GM12864 (cell line): ENCODE measurements at regions not wholly inside any gene's neighbourhood (a gene's known extent, or its start where the extent isn't known, plus 50 kb on each side); places are given as distances from the start of the nearest gene placed in this dataset.

Source experiments
- DNase-seq: peaks from one replicate; pipeline ENCODE4 v3.0.0-alpha.2; 2011; ENCODE audit warnings: low read depth
- H3K4me3 ChIP-seq: 2 replicates; pipeline ENCODE4 v1.5.1; 2011; ENCODE audit warnings: mild to moderate bottlenecking, low read depth, low read length, control low read depth
- CTCF ChIP-seq: IDR thresholded peaks from 2 replicates; pipeline ENCODE4 v1.5.1; 2011; ENCODE audit warnings: low read depth, mild to moderate bottlenecking, moderate library complexity, low read length, control low read depth, inconsistent platforms; ENCODE audit errors: missing control alignments

DNA sequence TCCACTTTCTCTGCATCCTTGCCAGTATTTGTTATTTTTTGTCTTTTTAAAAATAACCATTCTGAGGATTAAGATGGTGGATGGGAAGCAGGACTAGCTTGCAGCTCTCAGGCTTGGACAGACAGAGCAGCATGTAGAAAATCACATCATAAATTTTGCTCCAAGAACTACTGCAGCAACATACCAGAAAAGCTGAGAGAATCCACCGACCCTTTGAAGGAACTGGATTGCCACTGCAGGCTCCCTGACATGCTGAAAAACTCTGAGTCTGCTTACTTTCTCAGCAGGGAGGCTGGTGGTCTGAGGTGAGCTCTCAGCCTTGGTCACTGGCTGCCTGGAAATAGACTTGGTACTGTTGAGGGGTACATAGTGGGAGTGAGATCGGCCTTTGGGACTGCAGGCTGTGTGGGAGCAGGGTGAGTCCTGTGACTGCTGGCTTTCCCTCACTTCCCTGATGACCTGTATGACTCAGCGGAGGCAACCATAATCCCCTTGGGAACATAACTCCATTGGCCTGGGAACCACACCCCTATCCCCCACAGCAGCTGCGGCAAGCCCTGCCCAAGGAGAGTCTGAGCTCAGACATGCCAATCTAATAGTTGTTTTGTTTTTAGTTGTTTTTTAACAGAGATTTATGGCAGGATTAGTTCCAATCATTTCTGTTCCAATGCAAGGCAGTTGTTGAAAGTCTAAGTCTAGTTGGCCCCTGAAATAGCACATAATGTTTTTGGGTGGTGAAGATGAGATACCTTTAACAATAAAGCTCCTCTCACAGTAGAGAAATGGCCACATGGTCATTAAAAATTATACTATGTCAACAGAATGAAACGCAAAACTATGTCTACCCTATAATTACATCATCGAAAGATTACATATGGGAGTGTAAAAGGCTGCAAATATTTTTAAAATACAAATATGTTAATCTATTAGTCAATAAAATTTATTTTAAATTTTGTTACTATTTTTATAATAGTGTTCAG, 414.2 kb upstream of the CHAC2 start:
- TF ChIP-seq CTCF = no peak
- H3K4me3 ChIP-seq = no peak overlapping the region
- DNase-seq = no peak

GRCh38 chr2:53347269-53347668, 420.3 kb upstream of the CHAC2 start:
- H3K4me3 ChIP-seq = no peak overlapping the region
- no peak for DNase-seq
- no peak for TF ChIP-seq CTCF

DNA sequence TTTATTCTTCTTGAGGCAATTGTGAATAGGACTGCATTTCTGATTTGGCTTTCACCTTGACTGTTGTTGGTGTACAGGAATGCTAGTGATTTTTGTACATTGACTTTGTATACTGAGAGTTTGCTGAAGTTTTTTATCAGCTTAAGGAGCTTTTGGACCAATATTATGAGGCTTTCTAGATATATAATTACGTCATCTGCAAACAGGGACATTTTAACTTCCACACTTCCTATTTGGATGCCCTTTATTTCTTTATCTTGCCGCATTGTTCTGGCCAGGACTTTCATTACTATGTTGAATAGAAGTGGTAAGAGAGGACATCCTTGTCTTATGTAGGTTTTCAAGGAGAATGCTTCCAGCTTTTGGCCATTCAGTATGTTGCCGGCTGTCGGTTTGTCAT, 425.4 kb upstream of the CHAC2 start:
- TF ChIP-seq CTCF = no peak
- DNase-seq = no peak
- no peak overlapping the region for H3K4me3 ChIP-seq

GRCh38 chr2:53334610-53335009, 433.0 kb upstream of the CHAC2 start:
- no peak for TF ChIP-seq CTCF
- no peak overlapping the region for H3K4me3 ChIP-seq
- no peak for DNase-seq

GRCh38 chr2:53331667-53332066, 435.9 kb upstream of the CHAC2 start:
- no peak for DNase-seq
- no peak overlapping the region for H3K4me3 ChIP-seq
- no peak for TF ChIP-seq CTCF

DNA sequence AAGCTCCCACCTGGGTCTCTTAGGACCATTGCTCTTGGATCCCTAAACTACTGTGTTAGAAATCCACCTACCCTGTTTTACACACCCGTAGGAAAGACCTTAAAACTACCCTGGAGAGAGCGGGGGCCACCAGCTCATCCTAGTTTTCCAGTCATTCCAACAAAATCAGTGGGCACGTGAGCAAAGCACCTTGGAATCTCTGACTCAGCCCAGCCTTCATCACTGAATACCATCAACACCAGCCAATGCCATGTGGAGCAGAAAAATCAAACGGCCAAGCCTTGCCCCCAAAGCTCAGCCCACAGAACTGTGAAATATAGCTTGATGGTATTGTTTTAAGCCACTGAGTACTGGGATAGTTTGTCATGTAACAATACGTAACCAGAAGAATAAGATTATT, 449.7 kb upstream of the CHAC2 start:
- TF ChIP-seq CTCF = no peak
- DNase-seq = no peak
- no peak overlapping the region for H3K4me3 ChIP-seq

- no peak for DNase-seq
- no peak overlapping the region for H3K4me3 ChIP-seq
- TF ChIP-seq CTCF = no peak
Observed at GRCh38 chr2:53315149-53315548, 452.5 kb upstream of the CHAC2 start.
